Spleen (tissue), 3 donors: ENCODE measurements at regions not wholly inside any gene's neighbourhood (a gene's known extent, or its start where the extent isn't known, plus 50 kb on each side); places are given as distances from the start of the nearest gene placed in this dataset.

Experiments used
- POLR2A ChIP-seq, 3 donors: fragments of 450-650 bp; IDR thresholded peaks; one replicate each; pipeline ENCODE4 v1.5.1; 2017; ENCODE audit warnings: antibody characterized with exemption in 3 of 3, mild to moderate bottlenecking in 1 of 3
- POLR2AphosphoS5 ChIP-seq, 3 donors: sonication (generic); formaldehyde crosslinking; IDR thresholded peaks; one replicate each; pipeline ENCODE4 v1.5.1; 2017; ENCODE audit warnings: antibody characterized with exemption in 3 of 3

GRCh38 chr12:9379023-9379742 is 171.0 kb upstream of the PZP start:
- TF ChIP-seq POLR2AphosphoS5 (IDR thresholded peaks at IDR 0.05) = no peak
- no peak for TF ChIP-seq POLR2A (IDR thresholded peaks at IDR 0.05)
